Uterus (tissue), 3 donors: ENCODE measurements at regions not wholly inside any gene's neighbourhood (a gene's known extent, or its start where the extent isn't known, plus 50 kb on each side); places are given as distances from the start of the nearest gene placed in this dataset.

Source experiments
- DNase-seq, 2 donors: peaks; one replicate each; pipeline ENCODE4 v3.0.0-alpha.2; 2019 to 2020
- H3K27ac ChIP-seq, 2 donors: fragments of 200-600 bp; sonication (generic); 1 replicate in 1 of 2; 2 replicates in 1 of 2; pipeline ENCODE4 v1.5.1; 2016 to 2018
- H3K27me3 ChIP-seq, 2 donors: fragments of 200-600 bp; sonication (generic); one replicate each; pipeline ENCODE4 v1.5.1; 2018 to 2019; ENCODE audit warnings: control low read depth in 1 of 2
- H3K36me3 ChIP-seq, 2 donors: fragments of 200-600 bp; sonication (generic); one replicate each; pipeline ENCODE4 v1.5.1; 2019; ENCODE audit warnings: control low read depth in 1 of 2
- H3K4me1 ChIP-seq, 2 donors: fragments of 200-600 bp; sonication (generic); one replicate each; pipeline ENCODE4 v1.5.1; 2018 to 2019; ENCODE audit warnings: control low read depth in 1 of 2
- H3K4me3 ChIP-seq, 2 donors: fragments of 200-600 bp; sonication (generic); 1 replicate in 1 of 2; 2 replicates in 1 of 2; pipeline ENCODE4 v1.5.1; 2018 to 2019; ENCODE audit warnings: mild to moderate bottlenecking in 1 of 2
- H3K9me3 ChIP-seq, 2 donors: fragments of 200-600 bp; sonication (generic); one replicate each; pipeline ENCODE4 v1.5.1; 2019; ENCODE audit warnings: control low read depth in 1 of 2
- POLR2A ChIP-seq, 2 donors: fragments of 450-650 bp; IDR thresholded peaks; one replicate each; pipeline ENCODE4 v1.6.1; 2016; ENCODE audit warnings: antibody characterized with exemption in 2 of 2, mild to moderate bottlenecking in 1 of 2, moderate library complexity in 1 of 2
- intact Hi-C: fragments of 100-400 bp; cut with DNase I; formaldehyde crosslinking; loops from one replicate; pipeline ENCODE4 v1.15.1; 2023; ENCODE audit warnings: low total_unique reads
- TF ChIP-seq, protein P1 (sequence below), 4 experiments: fragments of 200-600 bp in 2 of 4; fragments of 450-650 bp in 2 of 4; sonication (generic) in 2 of 4; IDR thresholded peaks; one replicate each; pipeline ENCODE4 v1.5.1; 2016 to 2019; ENCODE audit warnings: antibody characterized with exemption in 4 of 4, mild to moderate bottlenecking in 2 of 4, moderate library complexity in 1 of 4
- donor health status: DM: yes; HTN: yes; CAD: no.

DNA sequence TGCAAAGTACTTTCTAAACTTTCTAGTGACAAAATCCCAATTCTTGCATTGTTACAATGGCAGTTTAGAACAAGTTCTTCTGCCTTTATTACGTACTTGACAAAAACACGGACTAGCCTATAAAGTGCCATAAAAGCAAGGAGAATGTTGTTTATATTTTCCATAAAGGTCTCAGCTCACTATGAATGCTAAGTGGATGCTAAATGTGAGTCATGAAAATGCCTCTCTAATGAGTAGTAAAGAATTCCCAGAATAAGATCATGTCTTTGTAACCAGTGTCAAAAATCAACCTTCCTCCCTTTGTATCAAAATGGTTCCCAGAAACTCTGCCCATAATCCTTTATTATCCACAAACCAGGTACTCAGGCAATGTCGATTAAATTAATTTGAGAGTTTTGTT lies 539.8 kb upstream of the SLIT2 start:
- Histone ChIP-seq H3K9me3 (no peaks in the 10 kb centered on the region), H3K27me3 (no peaks in the 10 kb centered on the region), H3K4me1 (no peaks in the 10 kb centered on the region), H3K36me3 (no peaks in the 10 kb centered on the region), H3K4me3 (no peak overlapping the region), H3K27ac (no peak overlapping the region)
- no peak for DNase-seq
- TF ChIP-seq, protein P1, sequence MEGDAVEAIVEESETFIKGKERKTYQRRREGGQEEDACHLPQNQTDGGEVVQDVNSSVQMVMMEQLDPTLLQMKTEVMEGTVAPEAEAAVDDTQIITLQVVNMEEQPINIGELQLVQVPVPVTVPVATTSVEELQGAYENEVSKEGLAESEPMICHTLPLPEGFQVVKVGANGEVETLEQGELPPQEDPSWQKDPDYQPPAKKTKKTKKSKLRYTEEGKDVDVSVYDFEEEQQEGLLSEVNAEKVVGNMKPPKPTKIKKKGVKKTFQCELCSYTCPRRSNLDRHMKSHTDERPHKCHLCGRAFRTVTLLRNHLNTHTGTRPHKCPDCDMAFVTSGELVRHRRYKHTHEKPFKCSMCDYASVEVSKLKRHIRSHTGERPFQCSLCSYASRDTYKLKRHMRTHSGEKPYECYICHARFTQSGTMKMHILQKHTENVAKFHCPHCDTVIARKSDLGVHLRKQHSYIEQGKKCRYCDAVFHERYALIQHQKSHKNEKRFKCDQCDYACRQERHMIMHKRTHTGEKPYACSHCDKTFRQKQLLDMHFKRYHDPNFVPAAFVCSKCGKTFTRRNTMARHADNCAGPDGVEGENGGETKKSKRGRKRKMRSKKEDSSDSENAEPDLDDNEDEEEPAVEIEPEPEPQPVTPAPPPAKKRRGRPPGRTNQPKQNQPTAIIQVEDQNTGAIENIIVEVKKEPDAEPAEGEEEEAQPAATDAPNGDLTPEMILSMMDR (IDR thresholded peaks at IDR 0.05) = no peak
- TF ChIP-seq POLR2A (IDR thresholded peaks at IDR 0.05) = no peak
- intact Hi-C loops = no loop called here

DNA sequence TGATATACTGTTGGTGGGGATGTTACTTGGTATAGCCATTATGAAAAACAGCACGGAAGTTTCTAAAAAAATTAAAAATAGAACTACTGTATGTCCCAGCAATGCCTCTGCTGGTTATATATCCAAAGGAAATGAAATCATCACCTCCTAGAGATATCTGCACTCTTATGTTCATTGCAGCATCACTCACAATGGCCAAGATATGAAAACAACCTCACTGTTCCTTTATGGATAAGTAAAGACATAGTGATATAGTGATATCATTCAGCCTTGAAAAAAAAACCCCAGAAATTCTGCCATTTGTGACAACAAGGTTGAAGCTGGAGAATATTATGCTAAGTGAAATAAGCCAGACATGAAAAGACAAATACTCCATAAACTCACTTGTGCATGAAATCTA lies 543.8 kb upstream of the SLIT2 start:
- intact Hi-C loops = no loop called here
- DNase-seq = no peak
- TF ChIP-seq POLR2A (IDR thresholded peaks at IDR 0.05) = no peak
- TF ChIP-seq, protein P1 (IDR thresholded peaks at IDR 0.05) = no peak

DNA sequence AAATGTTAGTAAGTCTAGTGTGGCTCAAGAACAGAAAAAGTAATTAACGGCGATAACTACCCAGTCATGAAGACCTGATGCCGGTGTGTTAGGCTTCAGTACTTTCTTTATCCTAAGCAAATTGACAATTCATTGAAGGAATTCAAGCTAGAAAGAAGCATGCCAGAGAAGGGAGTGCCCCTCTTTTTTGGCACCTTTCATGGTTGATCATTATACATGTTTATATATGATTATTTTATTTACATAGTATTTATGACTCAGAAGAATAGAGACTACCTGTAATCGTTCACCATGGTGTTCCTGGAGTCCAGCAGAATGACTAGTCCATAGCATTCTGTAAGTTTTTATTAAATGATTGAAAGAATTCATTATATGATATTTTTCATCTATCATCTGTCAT lies 548.3 kb upstream of the SLIT2 start:
- Histone ChIP-seq H3K36me3 (no peaks in the 10 kb centered on the region), H3K27ac (no peak overlapping the region), H3K4me1 (no peaks in the 10 kb centered on the region), H3K27me3 (no peaks in the 10 kb centered on the region), H3K4me3 (no peak overlapping the region), H3K9me3 (no peaks in the 10 kb centered on the region)
- TF ChIP-seq, protein P1 (IDR thresholded peaks at IDR 0.05) = no peak
- TF ChIP-seq POLR2A (IDR thresholded peaks at IDR 0.05) = no peak
- intact Hi-C loops = no loop called here
- DNase-seq = no peak

More for the DNA sequence above, 543.8 kb upstream of the SLIT2 start:
- no peaks in the 10 kb centered on the region for H3K9me3 ChIP-seq
- H3K36me3 ChIP-seq = no peaks in the 10 kb centered on the region
- no peak overlapping the region for H3K27ac ChIP-seq
- H3K4me1 ChIP-seq = no peaks in the 10 kb centered on the region
- H3K4me3 ChIP-seq = no peak overlapping the region
- H3K27me3 ChIP-seq = no peaks in the 10 kb centered on the region

DNA sequence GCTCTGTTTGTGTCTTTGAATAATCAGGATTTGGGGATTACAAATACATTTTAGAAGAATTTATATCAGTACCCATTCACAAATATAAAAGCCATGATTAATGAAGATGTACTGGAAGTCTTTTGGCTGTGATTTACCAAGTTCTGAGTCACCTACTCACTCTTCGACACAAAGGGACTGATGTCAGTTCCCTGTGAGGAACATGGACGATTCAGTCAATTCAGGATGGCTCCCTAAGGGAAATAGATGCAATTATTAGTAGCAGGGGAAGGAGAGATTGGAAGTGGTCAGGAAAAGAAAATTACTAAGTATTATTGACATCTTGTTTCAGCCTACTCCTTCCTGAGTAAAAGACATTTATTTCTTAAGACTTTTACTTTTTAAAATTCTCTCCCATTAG lies 550.7 kb upstream of the SLIT2 start:
- intact Hi-C loops = no loop called here
- Histone ChIP-seq H3K4me3 (no peak overlapping the region), H3K27me3 (no peaks in the 10 kb centered on the region), H3K27ac (no peak overlapping the region), H3K4me1 (no peaks in the 10 kb centered on the region), H3K36me3 (no peaks in the 10 kb centered on the region), H3K9me3 (no peaks in the 10 kb centered on the region)
- no peak for DNase-seq
- TF ChIP-seq, protein P1 (IDR thresholded peaks at IDR 0.05) = no peak
- TF ChIP-seq POLR2A (IDR thresholded peaks at IDR 0.05) = no peak

DNA sequence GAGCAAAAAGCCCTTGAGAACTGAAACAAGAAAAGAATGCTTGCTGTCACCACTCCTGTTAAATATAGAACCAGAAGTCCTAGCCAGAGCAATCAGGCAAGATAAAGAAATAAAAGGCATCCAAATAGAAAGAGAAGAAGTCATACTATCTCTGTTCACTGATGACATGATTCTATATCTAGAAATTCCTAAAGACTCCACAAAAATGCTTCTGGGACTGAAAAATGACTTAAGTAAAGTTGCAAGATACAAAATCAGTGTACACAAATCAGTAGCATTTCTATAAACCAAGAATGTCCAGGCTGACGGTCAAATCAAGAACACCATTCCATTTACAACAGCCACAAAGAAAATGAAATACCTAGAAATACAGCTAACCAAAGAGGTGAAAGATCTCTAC lies 552.7 kb upstream of the SLIT2 start:
- intact Hi-C loops = no loop called here
- no peak overlapping the region for H3K4me3 ChIP-seq
- no peak for DNase-seq
- peaks cover 0 to 3% of the 10 kb centered on the region in 2 donors for H3K4me1 ChIP-seq
- no peaks in the 10 kb centered on the region for H3K9me3 ChIP-seq
- H3K27ac ChIP-seq = no peak overlapping the region
- H3K36me3 ChIP-seq = no peaks in the 10 kb centered on the region
- TF ChIP-seq POLR2A (IDR thresholded peaks at IDR 0.05) = no peak
- TF ChIP-seq, protein P1 (IDR thresholded peaks at IDR 0.05) = no peak
- no peaks in the 10 kb centered on the region for H3K27me3 ChIP-seq
